NCI-H2081 treated with DMSO at 0.1 percent for 48 hours (cell line): ENCODE measurements at regions not wholly inside any gene's neighbourhood (a gene's known extent, or its start where the extent isn't known, plus 50 kb on each side); places are given as distances from the start of the nearest gene placed in this dataset.
"Not testable (repeated sequence)": the region's sequence is repeated elsewhere in the genome, so short reads cannot be mapped to it uniquely, and the experiment has no call there.

Experiments
- DNase-seq: peaks from one replicate; lab custom pipeline; 2025; lab: John Stamatoyannopoulos, UW

DNA sequence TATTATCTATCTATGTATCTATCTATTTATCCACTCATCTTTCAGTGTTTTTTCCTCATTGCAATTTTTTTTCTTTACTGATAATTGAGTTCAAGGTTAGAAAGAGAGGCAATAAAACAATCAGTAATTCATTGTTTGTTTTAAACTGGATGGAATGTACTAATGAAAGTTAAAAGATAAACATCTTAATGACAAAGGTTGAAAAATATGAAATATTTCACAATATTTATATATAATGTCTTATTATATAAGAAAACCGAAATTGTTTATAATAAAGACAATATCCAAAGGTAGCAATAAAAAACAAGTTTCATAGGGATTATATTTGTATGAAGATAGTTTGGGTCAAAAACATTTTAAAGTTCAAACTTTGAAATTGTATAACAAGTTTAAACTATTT is 1015.5 kb upstream of the MIR17HG start:
- DNase-seq = no peak

DNA sequence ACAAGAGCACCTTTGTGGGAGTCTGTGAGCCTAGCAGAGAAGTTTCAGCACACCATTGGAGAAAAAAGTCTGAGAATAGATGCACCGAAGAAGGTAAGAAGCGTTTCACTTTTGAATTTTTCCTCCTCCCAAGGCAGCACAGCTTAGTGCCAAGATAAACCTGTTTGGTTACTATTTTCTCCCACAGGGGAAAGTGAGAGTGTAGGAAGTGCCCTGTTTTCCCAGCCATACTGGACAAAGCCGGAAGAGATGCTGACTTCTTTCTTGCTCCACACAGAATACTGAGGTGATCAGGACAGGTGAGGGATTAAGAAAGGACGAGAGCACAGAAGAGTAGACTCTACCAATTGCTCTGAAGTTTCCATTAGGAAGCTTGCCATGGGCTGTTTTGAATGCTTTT is 1011.0 kb upstream of the MIR17HG start:
- DNase-seq = no peak

DNA sequence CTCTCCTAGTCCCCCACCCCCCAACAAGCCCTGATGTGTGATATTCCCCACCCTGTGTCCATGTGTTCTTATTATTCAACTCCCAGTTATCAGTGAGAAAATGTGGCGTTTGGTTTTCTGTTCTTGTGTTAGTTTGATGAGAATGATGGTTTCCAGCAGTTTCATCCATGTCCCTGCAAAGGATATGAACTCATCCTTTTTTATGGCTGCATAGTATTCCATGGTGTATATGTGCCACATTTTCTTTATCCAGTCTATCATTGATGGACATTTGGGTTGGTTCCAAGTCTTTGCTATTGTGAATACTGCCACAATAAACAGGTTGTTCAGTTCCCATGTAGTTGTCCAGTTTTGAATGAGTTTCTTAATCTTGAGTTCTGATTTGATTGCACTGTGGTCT is 1006.1 kb upstream of the MIR17HG start:
- DNase-seq = not testable (repeated sequence)

DNA sequence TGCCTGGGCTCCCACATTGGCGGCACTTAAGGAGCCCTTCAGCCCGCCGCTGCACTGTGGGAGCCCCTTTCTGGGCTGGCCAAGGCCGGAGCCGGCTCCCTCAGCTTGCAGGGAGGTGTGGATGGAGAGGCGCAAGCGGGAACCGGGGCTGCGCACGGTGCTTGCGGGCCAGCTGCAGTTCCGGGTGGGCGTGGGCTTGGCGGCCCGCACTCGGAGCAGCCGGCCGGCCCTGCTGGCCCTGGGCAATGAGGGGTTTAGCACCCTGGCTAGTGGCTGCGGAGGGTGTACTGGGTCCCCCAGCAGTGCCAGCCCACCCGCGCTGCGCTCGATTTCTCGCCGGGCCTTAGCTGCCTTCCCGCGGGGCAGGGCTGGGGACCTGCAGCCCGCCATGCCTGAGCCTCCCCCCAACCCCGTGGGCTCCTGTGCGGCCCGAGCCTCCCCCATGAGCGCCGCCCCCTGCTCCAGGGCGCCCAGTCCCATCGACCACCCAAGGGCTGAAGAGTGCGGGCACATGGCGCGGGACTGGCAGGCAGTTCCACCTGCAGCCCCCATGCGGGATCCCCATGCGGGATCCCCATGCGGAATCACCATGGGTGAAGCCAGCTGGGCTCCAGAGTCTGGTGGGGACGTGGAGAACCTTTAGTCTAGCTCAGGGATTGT is 998.9 kb upstream of the MIR17HG start:
- not testable (repeated sequence) for DNase-seq

DNA sequence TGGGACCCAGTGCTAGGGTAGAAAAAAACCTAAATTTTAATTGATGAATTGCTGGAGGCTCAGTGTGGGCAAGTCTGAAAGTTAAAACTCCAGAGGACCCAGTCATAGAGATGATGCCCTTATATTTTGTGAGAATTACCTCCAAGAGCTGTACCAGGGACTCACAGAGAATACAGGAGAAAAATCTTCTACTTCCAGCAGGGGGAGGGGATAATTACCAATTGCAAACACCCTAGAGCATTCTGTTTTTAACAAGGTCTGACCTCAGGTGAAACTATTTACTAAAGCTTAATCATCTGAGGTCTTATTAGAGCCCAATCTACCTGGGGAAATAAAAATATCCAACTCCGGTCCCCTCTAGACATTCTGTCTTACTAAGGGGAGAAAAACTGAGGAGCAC is 994.7 kb upstream of the MIR17HG start:
- no peak for DNase-seq

DNA sequence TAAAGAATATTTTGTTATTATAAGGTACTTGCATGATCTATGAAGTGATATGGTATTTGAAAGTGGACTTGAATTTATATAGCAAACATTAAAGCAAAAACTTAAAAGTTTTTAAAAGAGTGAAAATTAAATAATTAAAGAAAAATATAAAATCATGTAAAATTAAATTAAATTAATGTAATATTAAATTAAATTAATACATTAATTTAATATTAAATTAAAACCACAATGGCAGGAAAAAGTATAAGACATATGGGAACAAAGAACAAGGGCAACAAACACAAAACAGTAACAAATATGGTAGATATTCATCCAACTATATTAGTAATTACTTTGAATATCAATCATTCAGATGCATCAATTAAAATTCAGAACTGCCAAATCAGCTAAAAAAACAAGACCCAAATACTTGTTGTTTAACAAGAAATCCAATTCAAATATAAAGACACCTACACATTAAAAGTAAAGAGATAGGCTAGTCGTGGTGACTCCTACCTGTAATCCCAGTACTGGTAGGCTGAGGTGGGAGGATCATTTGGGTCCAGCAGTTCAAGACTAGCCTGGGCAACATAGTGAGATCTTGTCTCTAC is 992.2 kb upstream of the MIR17HG start:
- no peak for DNase-seq

DNA sequence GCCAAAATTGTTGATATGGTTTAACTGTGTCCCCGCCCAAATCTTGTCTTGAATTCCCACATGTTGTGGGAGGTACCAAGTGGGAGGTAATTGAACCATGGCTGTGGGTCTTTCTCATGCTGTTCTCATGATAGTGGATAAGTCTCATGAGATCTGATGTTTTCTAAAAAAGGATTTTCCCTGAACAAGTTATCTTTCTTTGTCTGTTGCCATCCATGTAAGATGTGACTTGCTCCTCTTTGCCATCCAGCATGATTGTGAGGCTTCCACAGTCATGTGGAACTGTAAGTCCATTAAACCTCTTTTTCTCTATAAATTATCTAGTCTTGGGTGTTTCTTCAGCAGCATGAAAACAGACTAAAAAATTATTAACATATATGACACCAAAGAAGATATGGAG is 986.7 kb upstream of the MIR17HG start:
- no peak for DNase-seq

DNA sequence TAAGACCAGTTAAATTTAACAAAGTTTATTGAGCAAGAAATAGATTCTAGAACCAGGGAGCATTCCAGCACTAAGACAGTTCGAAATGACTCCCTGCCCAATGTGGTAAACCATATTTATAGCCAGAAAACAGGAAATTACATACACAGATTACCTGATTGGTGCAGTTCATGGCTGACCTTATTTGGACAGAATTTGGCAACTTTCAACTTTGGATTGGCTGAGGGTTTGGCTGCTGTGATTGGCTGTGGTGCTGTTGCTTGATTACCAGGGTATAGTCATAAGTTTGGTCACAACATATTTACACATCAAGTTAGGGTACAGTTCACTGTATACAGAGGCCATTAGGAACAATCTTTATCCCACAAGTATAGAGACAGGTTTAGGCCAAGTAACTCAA is 984.8 kb upstream of the MIR17HG start:
- DNase-seq = no peak

DNA sequence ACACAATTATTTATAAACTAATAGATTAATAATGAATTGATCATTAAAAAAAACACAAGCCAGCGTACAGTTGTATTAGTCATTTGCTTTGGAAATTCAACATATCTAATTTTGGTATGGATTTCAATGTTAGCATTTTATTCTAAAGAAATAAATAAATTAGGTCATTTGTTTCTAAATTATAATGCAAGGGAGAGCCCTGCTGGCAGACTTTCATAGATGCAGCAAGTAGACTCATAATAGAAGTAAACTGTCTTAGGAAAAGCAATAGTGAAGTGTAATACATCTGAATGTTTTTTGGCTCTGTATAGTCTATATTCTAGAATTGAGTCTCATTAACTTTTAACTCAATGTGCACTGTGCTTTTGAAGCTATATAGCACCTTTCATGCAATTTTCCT is 982.4 kb upstream of the MIR17HG start:
- DNase-seq = no peak

DNA sequence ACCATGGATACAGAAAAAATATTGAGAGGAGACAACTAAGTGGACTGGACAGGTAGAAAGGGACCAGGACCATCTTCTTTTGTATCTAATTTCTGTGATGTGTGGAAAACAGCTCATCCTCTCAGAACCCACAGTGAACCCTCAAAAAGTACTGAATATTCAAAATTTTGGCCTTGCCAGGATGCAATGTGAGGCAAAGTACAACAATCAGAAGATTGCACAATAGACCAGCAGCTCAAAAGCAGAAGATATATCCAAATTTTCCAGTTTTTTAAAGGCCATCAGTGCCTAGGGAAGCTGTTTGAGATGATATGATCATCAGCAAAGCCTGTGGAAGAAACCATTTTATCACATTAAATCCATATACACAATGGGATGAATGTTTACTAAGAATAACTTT is 973.3 kb upstream of the MIR17HG start:
- no peak for DNase-seq

DNA sequence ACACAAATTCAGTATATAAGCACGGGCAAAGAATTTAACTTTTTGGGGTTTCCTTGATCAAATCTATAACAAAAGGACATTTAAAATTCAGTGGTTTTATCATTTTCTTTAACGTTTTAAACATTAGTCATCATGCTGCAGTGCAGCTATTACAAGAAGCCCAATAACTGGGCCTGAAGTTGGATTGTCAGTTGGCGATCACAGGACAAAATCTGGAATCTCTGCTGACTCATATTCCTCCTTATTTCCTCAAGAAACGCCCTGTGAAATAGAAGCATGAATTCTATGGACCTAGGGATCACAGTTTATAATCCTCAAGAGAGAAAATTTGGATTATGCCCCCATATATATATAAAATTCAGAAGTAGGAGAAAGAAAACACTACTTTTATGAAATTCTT is 971.6 kb upstream of the MIR17HG start:
- no peak for DNase-seq

DNA sequence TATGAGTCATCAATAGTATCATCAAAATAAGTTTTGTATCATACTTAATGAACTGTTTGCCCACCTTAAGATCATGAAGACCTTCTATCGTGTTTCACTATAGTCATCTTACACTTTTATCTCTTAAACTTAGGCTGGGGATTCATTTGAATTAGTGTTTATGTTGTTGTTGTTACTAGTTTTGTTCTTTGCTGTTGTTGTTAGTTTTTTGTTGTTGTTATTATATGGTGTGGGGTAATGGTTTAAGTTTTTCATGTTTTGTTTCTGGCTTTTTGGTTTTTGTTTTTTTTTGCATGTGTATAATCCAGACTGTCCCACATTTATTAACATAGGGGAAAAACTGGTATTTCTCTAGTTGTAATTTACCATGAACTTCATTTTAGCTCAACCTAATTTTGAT is 965.1 kb upstream of the MIR17HG start:
- no peak for DNase-seq

DNA sequence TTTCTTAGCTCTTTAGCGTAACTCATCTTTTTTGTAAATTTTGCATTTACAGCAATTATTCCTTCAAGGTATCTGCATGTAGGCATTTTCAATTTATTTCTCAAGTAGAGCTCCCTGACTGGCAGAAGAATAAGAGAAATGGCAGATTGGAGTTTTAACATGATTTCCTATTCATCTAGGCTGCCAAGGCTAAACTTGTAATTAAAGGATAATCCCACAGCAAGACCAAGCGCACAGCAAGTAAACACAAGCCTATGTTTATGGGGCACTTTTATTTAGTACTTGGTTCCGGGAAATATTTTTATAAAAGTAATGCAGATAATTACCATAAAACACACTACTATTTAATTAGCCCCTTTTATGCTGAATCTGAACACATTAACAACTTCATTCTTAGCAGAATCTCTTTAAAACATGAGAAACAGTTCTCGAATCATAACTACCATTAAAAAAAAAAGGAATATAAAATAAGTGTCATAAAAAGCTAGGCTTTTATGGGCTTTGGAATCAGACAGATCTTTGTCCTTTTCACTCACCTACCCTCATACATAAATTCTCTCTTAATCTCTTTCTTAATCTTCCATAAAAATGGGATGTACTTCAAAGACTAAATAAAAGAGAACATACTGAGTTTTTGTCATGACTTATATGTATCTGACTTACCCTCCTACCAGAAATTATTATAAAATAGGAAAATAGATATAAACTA is 961.6 kb upstream of the MIR17HG start:
- DNase-seq = no peak

DNA sequence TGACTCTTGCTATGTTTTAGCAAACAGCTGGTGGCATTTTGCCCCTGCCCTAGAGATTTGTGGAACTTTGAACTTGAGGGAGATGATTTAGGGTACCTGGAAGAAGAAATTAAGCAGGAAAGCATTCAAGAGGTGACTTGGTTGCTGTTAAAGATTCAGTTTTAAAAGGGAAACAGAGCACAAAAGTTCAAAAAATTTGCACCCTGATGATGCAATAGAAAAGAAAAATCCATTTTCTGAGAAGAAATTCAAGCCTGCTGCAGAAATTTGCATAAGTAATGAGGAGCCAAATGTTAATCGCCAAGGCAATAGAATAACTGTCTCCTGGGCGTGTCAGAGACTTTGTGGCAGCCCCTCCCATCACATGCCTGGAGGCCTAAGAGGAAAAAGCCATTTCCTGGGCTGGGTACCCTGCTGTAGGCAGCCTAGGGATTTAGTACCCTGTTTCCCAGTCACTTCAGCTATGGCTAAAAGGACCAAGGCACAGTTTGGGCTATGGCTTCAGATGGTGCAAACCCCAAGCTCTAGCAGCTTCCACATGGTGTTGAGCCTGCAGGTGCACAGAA is 958.5 kb upstream of the MIR17HG start:
- no peak for DNase-seq

DNA sequence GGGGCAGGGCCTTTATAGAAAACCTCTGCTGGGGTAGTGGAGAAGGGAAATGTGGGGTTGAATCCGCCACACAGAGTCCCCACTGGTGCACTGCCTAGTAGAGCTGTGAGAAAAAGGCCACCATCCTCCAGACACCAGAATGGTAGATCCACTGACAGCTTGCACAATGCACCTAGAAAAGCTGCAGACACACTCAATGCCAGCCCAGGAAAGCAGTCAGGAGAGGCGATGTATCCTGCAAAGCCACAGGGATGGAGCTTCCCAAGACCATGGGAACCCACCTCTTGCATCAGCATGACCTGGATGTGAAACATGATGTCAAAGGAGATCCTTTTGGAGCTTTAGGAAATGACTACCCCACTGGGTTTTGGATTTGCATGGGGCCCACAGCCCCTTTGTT is 958.0 kb upstream of the MIR17HG start:
- no peak for DNase-seq

DNA sequence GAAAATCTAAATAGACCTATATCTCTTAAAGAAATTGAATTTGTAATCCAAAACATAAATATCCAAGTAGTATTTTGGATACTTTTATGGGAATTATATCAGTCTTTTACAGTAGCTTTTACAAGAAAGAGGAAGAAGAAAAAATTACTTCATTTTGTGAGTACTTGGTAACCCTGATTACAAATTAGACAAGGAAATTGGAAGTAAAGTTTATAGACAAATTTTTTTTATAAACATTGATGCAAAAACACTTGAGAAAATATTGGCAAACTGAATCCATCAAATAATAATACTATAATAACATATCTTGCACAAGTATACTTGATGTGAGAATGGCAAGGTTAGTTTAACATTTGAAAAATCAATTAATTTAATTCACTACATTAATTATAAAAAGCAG is 954.1 kb upstream of the MIR17HG start:
- no peak for DNase-seq

DNA sequence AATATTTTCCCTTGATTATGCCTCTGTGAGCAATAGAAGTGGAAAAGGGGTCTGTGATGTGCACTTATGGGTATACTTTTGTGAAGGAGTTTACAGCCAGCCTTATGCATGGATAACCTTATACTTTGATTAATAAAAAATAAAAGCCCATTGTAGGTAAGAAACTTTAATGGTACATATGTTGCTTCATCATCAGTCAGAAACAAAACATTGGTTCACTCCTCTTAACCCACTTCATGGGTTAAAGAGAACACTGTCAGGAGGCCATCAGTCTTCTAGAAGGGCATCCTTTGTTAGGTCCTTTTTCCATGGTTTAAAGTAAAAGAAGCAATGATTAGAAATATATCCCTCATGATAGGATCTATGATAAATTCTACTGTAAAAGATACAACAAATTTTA is 952.1 kb upstream of the MIR17HG start:
- DNase-seq = no peak

DNA sequence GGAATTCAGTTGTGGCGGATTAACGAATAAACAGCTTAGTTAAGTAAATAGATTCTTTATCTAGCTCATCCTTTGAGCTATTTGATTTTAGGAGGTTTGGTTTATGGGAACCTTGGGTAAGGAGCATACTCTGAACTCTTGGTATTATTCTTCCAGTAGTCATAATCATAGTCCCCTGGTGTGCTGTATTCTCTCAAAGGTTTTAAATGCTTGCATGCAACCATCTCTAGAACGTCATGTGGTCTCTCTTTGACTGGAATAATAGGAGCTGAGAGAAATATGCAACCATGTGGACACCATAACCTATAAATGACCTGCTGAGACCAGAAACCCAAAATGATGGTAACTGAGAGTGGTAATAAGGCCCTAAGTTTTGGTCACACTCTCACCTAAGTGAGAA is 951.6 kb upstream of the MIR17HG start:
- no peak for DNase-seq

DNA sequence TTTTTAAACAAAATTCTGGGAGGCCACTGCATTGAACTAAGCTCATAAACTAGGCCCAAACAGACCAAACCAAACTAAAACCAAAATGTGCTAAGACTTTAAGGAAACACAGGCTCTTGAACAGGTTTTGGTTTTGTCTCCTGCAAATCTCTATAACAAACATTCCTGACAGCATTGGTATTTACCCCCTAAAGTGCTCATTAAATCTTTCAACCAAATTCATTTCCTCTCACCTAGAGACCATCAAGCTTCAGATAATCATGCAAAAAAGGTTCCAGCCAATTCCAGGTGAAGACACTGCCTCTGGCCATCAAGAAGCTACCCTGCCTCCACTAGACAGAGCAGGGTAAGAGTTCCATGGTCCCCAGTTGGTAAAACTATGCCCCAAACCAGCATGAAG is 951.2 kb upstream of the MIR17HG start:
- DNase-seq = no peak

DNA sequence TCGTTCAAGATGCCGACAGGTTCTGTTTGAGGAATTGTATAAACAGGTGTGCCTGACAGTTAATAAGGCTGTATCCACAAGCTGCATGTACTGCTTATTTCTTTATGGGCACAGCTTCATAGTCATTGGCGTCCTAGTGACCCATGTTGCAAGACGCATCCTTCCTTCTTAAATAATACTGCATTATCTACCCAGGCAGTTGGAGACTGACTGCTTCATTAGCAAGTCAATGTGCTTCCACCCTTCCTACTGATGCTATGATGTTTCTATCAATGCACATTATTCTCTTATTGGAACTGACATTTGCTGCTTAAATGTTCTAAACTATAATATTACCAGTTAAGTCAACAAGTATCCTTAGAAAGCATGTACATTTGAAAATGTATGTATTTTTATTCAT is 950.0 kb upstream of the MIR17HG start:
- DNase-seq = no peak

DNA sequence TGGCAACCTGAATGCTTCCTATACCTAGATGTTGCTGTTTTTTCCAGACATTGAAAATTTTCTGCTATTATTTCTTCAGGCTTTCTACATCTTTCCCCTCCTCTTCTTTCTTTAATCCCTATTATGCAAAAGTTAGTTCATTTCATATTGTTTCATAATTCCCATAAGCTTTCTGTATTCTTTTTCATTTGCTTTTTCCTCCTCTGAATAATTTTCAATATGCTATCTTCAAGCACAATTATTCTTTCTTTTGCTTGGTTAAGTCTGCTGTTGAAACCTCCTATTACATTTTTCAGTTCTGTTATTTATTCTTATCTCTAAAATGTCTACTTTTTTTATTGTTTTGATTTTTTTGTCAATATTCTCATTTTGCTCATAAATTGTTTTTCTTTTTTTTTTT is 947.1 kb upstream of the MIR17HG start:
- DNase-seq = no peak

DNA sequence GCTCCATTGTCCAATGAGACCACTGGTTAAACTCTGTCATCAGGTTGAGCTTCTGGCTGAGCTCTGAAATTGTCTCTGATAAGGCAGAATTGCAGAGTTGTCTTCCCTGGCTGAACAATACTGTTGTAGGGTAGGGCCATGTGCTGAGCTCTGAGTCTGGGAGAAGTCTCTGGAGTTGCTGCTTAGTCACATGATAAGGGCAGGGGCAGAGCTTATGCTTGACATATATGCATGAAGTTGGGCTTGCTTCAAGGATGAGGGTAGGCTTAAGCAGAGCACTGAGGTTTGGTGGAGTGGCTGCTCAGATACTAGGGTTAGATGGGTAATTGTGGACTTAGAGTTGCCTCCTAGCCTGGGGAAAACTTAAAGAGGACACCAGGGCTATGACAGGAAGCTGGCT is 946.3 kb upstream of the MIR17HG start:
- DNase-seq = no peak

DNA sequence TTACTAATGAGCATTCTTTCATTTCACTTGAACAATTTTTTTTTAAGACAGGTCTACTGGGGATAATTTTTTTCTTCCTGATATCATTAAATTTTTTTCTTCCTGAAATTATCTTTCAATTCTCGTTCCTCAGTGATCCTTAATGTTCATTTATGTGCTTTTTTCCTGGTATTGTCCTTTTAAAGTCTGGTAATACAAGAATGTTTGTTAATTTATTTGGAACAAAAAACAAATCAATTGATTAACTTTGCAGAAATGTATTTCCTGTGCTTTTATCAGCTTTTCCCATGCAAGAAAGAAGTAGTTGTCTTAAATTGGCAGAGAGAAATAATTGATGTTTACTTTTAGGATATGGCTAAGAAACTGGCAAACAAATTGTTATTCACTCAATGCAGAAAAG is 945.4 kb upstream of the MIR17HG start:
- no peak for DNase-seq
